ENCODE measurements at regions not wholly inside any gene's neighbourhood (a gene's known extent, or its start where the extent isn't known, plus 50 kb on each side); places are given as distances from the start of the nearest gene placed in this dataset.

DNA sequence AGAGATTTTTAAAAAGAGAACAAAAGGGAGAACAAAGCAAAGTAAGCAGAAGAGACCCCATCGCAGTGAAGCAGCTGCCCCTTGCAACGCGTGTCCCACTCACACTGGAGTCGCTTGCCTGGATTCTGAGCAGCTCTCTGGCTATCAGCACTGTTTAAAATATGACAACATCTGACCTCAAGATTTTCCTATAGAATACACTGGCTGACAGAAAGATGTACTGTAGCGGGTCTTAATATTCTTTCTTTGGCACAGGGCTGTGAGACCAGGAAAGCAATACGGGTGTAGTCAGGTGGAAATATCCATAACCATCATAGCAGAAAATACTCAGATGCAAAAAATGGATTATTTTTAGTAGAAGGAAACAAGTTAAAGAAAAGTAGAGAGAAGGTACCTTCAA lies 125.7 kb upstream of the TNS3 start (continued):
- TF ChIP-seq, protein P1, sequence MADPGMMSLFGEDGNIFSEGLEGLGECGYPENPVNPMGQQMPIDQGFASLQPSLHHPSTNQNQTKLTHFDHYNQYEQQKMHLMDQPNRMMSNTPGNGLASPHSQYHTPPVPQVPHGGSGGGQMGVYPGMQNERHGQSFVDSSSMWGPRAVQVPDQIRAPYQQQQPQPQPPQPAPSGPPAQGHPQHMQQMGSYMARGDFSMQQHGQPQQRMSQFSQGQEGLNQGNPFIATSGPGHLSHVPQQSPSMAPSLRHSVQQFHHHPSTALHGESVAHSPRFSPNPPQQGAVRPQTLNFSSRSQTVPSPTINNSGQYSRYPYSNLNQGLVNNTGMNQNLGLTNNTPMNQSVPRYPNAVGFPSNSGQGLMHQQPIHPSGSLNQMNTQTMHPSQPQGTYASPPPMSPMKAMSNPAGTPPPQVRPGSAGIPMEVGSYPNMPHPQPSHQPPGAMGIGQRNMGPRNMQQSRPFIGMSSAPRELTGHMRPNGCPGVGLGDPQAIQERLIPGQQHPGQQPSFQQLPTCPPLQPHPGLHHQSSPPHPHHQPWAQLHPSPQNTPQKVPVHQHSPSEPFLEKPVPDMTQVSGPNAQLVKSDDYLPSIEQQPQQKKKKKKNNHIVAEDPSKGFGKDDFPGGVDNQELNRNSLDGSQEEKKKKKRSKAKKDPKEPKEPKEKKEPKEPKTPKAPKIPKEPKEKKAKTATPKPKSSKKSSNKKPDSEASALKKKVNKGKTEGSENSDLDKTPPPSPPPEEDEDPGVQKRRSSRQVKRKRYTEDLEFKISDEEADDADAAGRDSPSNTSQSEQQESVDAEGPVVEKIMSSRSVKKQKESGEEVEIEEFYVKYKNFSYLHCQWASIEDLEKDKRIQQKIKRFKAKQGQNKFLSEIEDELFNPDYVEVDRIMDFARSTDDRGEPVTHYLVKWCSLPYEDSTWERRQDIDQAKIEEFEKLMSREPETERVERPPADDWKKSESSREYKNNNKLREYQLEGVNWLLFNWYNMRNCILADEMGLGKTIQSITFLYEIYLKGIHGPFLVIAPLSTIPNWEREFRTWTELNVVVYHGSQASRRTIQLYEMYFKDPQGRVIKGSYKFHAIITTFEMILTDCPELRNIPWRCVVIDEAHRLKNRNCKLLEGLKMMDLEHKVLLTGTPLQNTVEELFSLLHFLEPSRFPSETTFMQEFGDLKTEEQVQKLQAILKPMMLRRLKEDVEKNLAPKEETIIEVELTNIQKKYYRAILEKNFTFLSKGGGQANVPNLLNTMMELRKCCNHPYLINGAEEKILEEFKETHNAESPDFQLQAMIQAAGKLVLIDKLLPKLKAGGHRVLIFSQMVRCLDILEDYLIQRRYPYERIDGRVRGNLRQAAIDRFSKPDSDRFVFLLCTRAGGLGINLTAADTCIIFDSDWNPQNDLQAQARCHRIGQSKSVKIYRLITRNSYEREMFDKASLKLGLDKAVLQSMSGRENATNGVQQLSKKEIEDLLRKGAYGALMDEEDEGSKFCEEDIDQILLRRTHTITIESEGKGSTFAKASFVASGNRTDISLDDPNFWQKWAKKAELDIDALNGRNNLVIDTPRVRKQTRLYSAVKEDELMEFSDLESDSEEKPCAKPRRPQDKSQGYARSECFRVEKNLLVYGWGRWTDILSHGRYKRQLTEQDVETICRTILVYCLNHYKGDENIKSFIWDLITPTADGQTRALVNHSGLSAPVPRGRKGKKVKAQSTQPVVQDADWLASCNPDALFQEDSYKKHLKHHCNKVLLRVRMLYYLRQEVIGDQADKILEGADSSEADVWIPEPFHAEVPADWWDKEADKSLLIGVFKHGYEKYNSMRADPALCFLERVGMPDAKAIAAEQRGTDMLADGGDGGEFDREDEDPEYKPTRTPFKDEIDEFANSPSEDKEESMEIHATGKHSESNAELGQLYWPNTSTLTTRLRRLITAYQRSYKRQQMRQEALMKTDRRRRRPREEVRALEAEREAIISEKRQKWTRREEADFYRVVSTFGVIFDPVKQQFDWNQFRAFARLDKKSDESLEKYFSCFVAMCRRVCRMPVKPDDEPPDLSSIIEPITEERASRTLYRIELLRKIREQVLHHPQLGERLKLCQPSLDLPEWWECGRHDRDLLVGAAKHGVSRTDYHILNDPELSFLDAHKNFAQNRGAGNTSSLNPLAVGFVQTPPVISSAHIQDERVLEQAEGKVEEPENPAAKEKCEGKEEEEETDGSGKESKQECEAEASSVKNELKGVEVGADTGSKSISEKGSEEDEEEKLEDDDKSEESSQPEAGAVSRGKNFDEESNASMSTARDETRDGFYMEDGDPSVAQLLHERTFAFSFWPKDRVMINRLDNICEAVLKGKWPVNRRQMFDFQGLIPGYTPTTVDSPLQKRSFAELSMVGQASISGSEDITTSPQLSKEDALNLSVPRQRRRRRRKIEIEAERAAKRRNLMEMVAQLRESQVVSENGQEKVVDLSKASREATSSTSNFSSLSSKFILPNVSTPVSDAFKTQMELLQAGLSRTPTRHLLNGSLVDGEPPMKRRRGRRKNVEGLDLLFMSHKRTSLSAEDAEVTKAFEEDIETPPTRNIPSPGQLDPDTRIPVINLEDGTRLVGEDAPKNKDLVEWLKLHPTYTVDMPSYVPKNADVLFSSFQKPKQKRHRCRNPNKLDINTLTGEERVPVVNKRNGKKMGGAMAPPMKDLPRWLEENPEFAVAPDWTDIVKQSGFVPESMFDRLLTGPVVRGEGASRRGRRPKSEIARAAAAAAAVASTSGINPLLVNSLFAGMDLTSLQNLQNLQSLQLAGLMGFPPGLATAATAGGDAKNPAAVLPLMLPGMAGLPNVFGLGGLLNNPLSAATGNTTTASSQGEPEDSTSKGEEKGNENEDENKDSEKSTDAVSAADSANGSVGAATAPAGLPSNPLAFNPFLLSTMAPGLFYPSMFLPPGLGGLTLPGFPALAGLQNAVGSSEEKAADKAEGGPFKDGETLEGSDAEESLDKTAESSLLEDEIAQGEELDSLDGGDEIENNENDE (IDR thresholded peaks at IDR 0.05; ENCODE audit: insufficient replicate concordance, low read length) = no peak
- TF ChIP-seq SIRT6 (IDR thresholded peaks at IDR 0.05; ENCODE audit: low read length) (no peak), BACH1 (IDR thresholded peaks at IDR 0.05; ENCODE audit: low read length) (no peak), FOSL1 (IDR thresholded peaks at IDR 0.05; ENCODE audit: insufficient read depth, low read depth, low read length) (no peak), JUND (IDR thresholded peaks at IDR 0.05; ENCODE audit: low read length) (no peak), TAF1 (IDR thresholded peaks at IDR 0.05; ENCODE audit: low read depth, low read length) (no peak), CEBPB (IDR thresholded peaks at IDR 0.05; ENCODE audit: low read depth, low read length) (no peak), HDAC6 (IDR thresholded peaks at IDR 0.05; ENCODE audit: low read depth, low read length) (no peak), CHD1 (IDR thresholded peaks at IDR 0.05; ENCODE audit: low read depth, low read length) (no peak), JUN (IDR thresholded peaks at IDR 0.05; ENCODE audit: low read depth, low read length) (no peak), SP2 (IDR thresholded peaks at IDR 0.05; ENCODE audit: low read length) (no peak), HDAC2 (IDR thresholded peaks at IDR 0.05; ENCODE audit: borderline replicate concordance in 1 of 2, low read depth in 2 of 2, low read length in 2 of 2) (no peak)
- TF ChIP-seq, protein P2, sequence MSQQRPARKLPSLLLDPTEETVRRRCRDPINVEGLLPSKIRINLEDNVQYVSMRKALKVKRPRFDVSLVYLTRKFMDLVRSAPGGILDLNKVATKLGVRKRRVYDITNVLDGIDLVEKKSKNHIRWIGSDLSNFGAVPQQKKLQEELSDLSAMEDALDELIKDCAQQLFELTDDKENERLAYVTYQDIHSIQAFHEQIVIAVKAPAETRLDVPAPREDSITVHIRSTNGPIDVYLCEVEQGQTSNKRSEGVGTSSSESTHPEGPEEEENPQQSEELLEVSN (IDR thresholded peaks at IDR 0.05) = no peak
